Endothelial cell (in vitro differentiated cells): ENCODE measurements at regions not wholly inside any gene's neighbourhood (a gene's known extent, or its start where the extent isn't known, plus 50 kb on each side); places are given as distances from the start of the nearest gene placed in this dataset.
A peak's percentile ranks its signal among the peaks of the same experiment; 100 is the strongest.

Experiments used
- DNase-seq: peaks from one replicate; pipeline ENCODE4 v3.0.0; 2021; ENCODE audit warnings: low spot score
- H3K27ac Mint-ChIP-seq: one replicate; pipeline ENCODE4 v1.8.0; 2021; ENCODE audit warnings: mixed read lengths, inconsistent platforms; ENCODE audit not compliant: unreplicated experiment
- H3K27me3 Mint-ChIP-seq: one replicate; pipeline ENCODE4 v1.8.0; 2021; ENCODE audit warnings: mild to moderate bottlenecking, moderate library complexity, mixed read lengths, inconsistent platforms; ENCODE audit not compliant: unreplicated experiment
- H3K36me3 Mint-ChIP-seq: one replicate; pipeline ENCODE4 v1.8.0; 2021; ENCODE audit warnings: mild to moderate bottlenecking, low read depth, mixed read lengths, inconsistent platforms; ENCODE audit not compliant: unreplicated experiment
- H3K4me1 Mint-ChIP-seq: one replicate; pipeline ENCODE4 v1.8.0; 2021; ENCODE audit warnings: mild to moderate bottlenecking, mixed read lengths, inconsistent platforms; ENCODE audit not compliant: unreplicated experiment
- H3K4me3 Mint-ChIP-seq: one replicate; pipeline ENCODE4 v1.8.0; 2021; ENCODE audit warnings: mild to moderate bottlenecking, mixed read lengths, inconsistent platforms; ENCODE audit not compliant: unreplicated experiment
- H3K9me3 Mint-ChIP-seq: one replicate; pipeline ENCODE4 v1.8.0; 2021; ENCODE audit warnings: mixed read lengths, inconsistent platforms; ENCODE audit not compliant: unreplicated experiment
- CTCF ChIP-seq: fragments of 200-600 bp; sonication (generic); IDR thresholded peaks from one replicate; pipeline ENCODE4 v1.5.0; 2021; ENCODE audit warnings: antibody characterized with exemption; ENCODE audit not compliant: unreplicated experiment

- H3K4me1 Mint-ChIP-seq: peaks cover 7% of the 10 kb centered on the region
- peak overlapping the region; percentile 27 for H3K4me3 Mint-ChIP-seq
- H3K27me3 Mint-ChIP-seq: no peaks in the 10 kb centered on the region
- peaks cover 4% of the 10 kb centered on the region for H3K36me3 Mint-ChIP-seq
- H3K27ac Mint-ChIP-seq: no peak overlapping the region
- H3K9me3 Mint-ChIP-seq: no peaks in the 10 kb centered on the region
- no peak for DNase-seq
- TF ChIP-seq CTCF: no peak
Measured at GRCh38 chr22:20646906-20647305, 127.0 kb upstream of the SERPIND1 start.

GRCh38 chr22:20647586-20648305 is 126.2 kb upstream of the SERPIND1 start:
- H3K36me3 Mint-ChIP-seq: peaks cover 4% of the 10 kb centered on the region
- no peak for TF ChIP-seq CTCF
- no peak for DNase-seq
- H3K27ac Mint-ChIP-seq: no peak overlapping the region
- H3K4me3 Mint-ChIP-seq: no peak overlapping the region
- H3K9me3 Mint-ChIP-seq: no peaks in the 10 kb centered on the region
- H3K27me3 Mint-ChIP-seq: no peaks in the 10 kb centered on the region
- H3K4me1 Mint-ChIP-seq: peaks cover 7% of the 10 kb centered on the region

- H3K36me3 Mint-ChIP-seq: peaks cover 4% of the 10 kb centered on the region
Measured at GRCh38 chr22:20648306-20648903, 125.5 kb upstream of the SERPIND1 start.

GRCh38 chr22:20650294-20651207 is 123.4 kb upstream of the SERPIND1 start:
- H3K27me3 Mint-ChIP-seq: peaks cover 3% of the 10 kb centered on the region
- H3K9me3 Mint-ChIP-seq: no peaks in the 10 kb centered on the region
- no peak overlapping the region for H3K27ac Mint-ChIP-seq
- peak overlapping the region; percentile 5 for H3K4me3 Mint-ChIP-seq
- H3K36me3 Mint-ChIP-seq: peaks cover 4% of the 10 kb centered on the region
- TF ChIP-seq CTCF: no peak
- peak; percentile 1 for DNase-seq
- H3K4me1 Mint-ChIP-seq: peaks cover 7% of the 10 kb centered on the region

More at GRCh38 chr22:20648306-20648903, 125.5 kb upstream of the SERPIND1 start:
- no peak for TF ChIP-seq CTCF
- no peak for DNase-seq
- Mint-ChIP-seq H3K27ac (no peak overlapping the region), H3K27me3 (peaks cover 1% of the 10 kb centered on the region), H3K4me1 (peaks cover 7% of the 10 kb centered on the region), H3K9me3 (no peaks in the 10 kb centered on the region), H3K4me3 (no peak overlapping the region)
